Activated CD4-positive, alpha-beta T cell treated with anti-CD3 and anti-CD28 coated beads, Interleukin-2, amount 10 ng/mL, durations not matched to agents 7 days and 5 days (primary cell): ENCODE measurements at regions not wholly inside any gene's neighbourhood (a gene's known extent, or its start where the extent isn't known, plus 50 kb on each side); places are given as distances from the start of the nearest gene placed in this dataset.

ENCODE experiments used
- CTCF ChIA-PET: fragments of 350-600 bp; sonication (Branson Sonifier 250); formaldehyde crosslinking; loops from one replicate; lab custom pipeline; 2021; ENCODE audit warnings: antibody characterized with exemption; lab: Charles Lee
- POLR2A ChIA-PET: fragments of 350-600 bp; sonication (Branson Sonifier 250); formaldehyde crosslinking; loops from one replicate; lab custom pipeline; 2021; ENCODE audit warnings: antibody characterized with exemption; lab: Charles Lee
- DNase-seq: peaks from one replicate; pipeline ENCODE4 v3.0.0-alpha.2; 2020
- H3K27ac Mint-ChIP-seq: one replicate; pipeline ENCODE4 v1.8.0; 2021; ENCODE audit warnings: mild to moderate bottlenecking, moderate library complexity, mixed read lengths
- H3K27me3 Mint-ChIP-seq: one replicate; pipeline ENCODE4 v1.8.0; 2021; ENCODE audit warnings: mixed read lengths
- H3K36me3 Mint-ChIP-seq: one replicate; pipeline ENCODE4 v1.8.0; 2021; ENCODE audit warnings: low read depth, mixed read lengths
- H3K4me1 Mint-ChIP-seq: one replicate; pipeline ENCODE4 v1.8.0; 2021; ENCODE audit warnings: mixed read lengths
- H3K4me3 Mint-ChIP-seq: one replicate; pipeline ENCODE4 v1.8.0; 2021; ENCODE audit warnings: mild to moderate bottlenecking, moderate library complexity, mixed read lengths
- H3K9me3 Mint-ChIP-seq: one replicate; pipeline ENCODE4 v1.8.0; 2021; ENCODE audit warnings: mixed read lengths

DNA sequence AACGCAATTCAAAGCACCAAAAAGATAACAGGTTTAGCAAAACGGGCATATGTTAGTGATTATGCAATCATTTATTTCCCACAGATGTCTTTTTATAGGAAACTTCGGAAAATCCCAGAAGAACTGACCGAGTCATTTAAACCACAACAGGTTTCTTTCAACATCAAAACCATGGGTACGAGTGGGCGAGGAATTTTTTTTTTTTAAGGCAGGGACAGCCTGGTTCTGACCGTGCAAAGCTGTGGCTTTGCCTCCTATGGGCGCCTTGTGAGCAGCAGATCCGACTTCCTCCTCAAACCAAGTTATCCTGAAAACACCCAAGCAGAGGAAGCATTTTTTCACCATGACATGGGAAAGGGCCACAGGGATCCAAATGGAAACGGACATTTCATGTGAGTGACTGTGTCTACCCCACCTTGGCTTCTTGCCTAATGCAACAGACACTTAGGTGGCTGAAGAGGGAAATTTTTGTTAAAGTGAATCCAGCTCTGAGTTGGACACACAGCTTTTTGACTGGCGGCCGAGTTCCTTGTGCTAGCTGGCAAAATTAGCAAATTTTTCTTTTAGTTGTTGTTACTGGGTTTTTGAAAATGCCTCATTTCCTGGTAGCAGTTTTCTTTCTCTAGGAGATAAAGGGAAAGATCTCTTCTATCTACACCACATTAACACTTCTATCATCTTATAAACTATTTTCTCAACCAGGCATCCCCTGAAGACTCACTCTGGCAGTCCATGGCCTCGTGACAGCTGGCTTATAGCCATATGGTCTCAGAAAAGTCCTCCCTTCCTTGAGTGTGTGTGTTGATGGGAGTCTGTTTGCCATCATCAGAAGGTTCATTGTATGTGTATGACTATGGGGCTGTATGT, 487.4 kb upstream of the ZEB2 start:
- Mint-ChIP-seq H3K9me3 (no peaks in the 10 kb centered on the region), H3K4me3 (no peak overlapping the region), H3K27ac (no peak overlapping the region), H3K36me3 (no peaks in the 10 kb centered on the region), H3K27me3 (no peaks in the 10 kb centered on the region), H3K4me1 (no peaks in the 10 kb centered on the region)
- DNase-seq: no peak
- CTCF ChIA-PET: no interaction called here
- POLR2A ChIA-PET: no interaction called here

- Mint-ChIP-seq H3K9me3 (no peaks in the 10 kb centered on the region), H3K4me1 (no peaks in the 10 kb centered on the region), H3K4me3 (no peak overlapping the region), H3K27ac (no peak overlapping the region), H3K27me3 (no peaks in the 10 kb centered on the region), H3K36me3 (no peaks in the 10 kb centered on the region)
- ChIA-PET CTCF (no interaction called here), POLR2A (no interaction called here)
- DNase-seq: no peak
These were observed 482.7 kb upstream of the ZEB2 start for GRCh38 chr2:145002624-145003023.

DNA sequence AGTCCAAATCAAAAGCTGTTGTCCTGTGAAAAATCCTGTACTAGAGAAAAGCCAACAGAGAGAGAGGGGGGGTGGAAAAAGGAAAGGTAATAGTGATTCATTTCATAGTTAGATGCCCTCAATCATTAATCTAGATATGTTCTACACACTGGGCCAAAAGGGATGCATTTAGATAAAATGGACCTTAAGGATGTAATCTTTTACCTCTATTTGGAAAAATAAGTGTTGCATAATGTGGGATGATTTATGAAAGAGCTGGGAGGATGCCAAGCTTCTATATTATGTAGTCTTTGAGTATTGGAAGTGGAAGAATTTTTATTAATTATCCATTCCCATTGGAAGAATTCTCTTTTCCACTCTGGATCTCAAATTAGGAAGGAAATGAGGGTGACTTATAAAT, 480.5 kb upstream of the ZEB2 start:
- Mint-ChIP-seq H3K27me3 (no peaks in the 10 kb centered on the region), H3K4me1 (no peaks in the 10 kb centered on the region), H3K36me3 (no peaks in the 10 kb centered on the region), H3K4me3 (no peak overlapping the region), H3K9me3 (no peaks in the 10 kb centered on the region), H3K27ac (no peak overlapping the region)
- ChIA-PET CTCF (interaction anchor here (1.4 kb wide), 1 partner anchor 20 kb away, joined by 4 read pairs; no protein-coding TSS in a partner anchor), POLR2A (no interaction called here)
- DNase-seq: no peak

DNA sequence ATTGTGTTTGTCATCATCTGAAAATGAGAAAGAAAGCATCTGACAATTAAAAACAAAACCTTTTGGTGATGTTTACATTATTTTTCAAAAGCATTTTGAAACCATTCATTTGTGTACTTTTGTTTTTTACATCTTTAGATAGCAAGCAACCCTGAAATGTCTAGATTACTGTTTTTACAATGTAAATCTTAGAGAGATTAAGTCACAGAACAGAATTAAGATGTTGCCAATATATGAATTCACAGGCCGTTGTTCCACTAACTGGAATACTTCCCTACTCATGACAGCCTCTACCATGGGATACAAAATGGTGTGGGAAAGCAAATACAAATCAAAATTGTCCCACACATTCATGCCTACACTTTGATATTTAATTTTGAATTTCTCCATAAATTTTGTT, 480.0 kb upstream of the ZEB2 start:
- Mint-ChIP-seq H3K9me3 (no peaks in the 10 kb centered on the region), H3K4me3 (no peak overlapping the region), H3K27ac (no peak overlapping the region), H3K27me3 (no peaks in the 10 kb centered on the region), H3K36me3 (no peaks in the 10 kb centered on the region), H3K4me1 (no peaks in the 10 kb centered on the region)
- DNase-seq: no peak
- ChIA-PET CTCF (interaction anchor here (1.4 kb wide), 1 partner anchor 19 kb away, joined by 4 read pairs; no protein-coding TSS in a partner anchor), POLR2A (no interaction called here)

- Mint-ChIP-seq H3K4me3 (no peak overlapping the region), H3K27ac (no peak overlapping the region), H3K4me1 (no peaks in the 10 kb centered on the region), H3K27me3 (no peaks in the 10 kb centered on the region), H3K9me3 (no peaks in the 10 kb centered on the region), H3K36me3 (no peaks in the 10 kb centered on the region)
- ChIA-PET CTCF (interaction anchor here (1.4 kb wide), 1 partner anchor 18 kb away, joined by 4 read pairs; no protein-coding TSS in a partner anchor), POLR2A (no interaction called here)
- no peak for DNase-seq
These were observed 479.4 kb upstream of the ZEB2 start for GRCh38 chr2:144999071-144999875.

- DNase-seq: no peak
- ChIA-PET CTCF (no interaction called here), POLR2A (no interaction called here)
- H3K36me3 Mint-ChIP-seq: no peaks in the 10 kb centered on the region
- H3K27ac Mint-ChIP-seq: no peak overlapping the region
- no peak overlapping the region for H3K4me3 Mint-ChIP-seq
- no peaks in the 10 kb centered on the region for H3K9me3 Mint-ChIP-seq
- no peaks in the 10 kb centered on the region for H3K27me3 Mint-ChIP-seq
- no peaks in the 10 kb centered on the region for H3K4me1 Mint-ChIP-seq
These were observed 478.5 kb upstream of the ZEB2 start for GRCh38 chr2:144998435-144998834.

- ChIA-PET CTCF (no interaction called here), POLR2A (no interaction called here)
- Mint-ChIP-seq H3K36me3 (no peaks in the 10 kb centered on the region), H3K4me3 (no peak overlapping the region), H3K27me3 (no peaks in the 10 kb centered on the region), H3K4me1 (no peaks in the 10 kb centered on the region), H3K27ac (no peak overlapping the region), H3K9me3 (no peaks in the 10 kb centered on the region)
- no peak for DNase-seq
These were observed 476.4 kb upstream of the ZEB2 start for GRCh38 chr2:144996225-144996795.

DNA sequence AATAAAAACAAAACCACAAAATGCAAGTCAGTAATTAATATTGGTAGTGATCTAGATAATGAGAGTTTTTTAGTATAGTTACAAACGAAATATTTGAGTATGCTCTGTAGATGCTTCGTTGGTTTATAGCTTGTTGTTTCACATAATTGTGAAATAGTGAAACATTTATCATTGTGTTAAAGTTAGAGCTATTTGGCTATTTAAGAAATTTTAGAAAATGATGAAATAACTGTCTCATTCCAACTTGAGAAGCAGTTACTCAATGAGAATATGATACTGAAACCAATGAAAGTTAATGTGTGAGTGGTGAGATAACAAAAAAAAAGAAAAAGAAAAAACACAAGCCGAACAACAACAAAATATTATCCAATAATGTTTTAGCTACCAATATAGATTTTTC, 475.6 kb upstream of the ZEB2 start:
- ChIA-PET POLR2A (no interaction called here), CTCF (no interaction called here)
- no peak overlapping the region for H3K27ac Mint-ChIP-seq
- no peaks in the 10 kb centered on the region for H3K27me3 Mint-ChIP-seq
- H3K4me1 Mint-ChIP-seq: no peaks in the 10 kb centered on the region
- no peak for DNase-seq
- no peaks in the 10 kb centered on the region for H3K36me3 Mint-ChIP-seq
- no peaks in the 10 kb centered on the region for H3K9me3 Mint-ChIP-seq
- H3K4me3 Mint-ChIP-seq: no peak overlapping the region

- POLR2A ChIA-PET: no interaction called here
- no peaks in the 10 kb centered on the region for H3K27me3 Mint-ChIP-seq
- no peak overlapping the region for H3K4me3 Mint-ChIP-seq
- DNase-seq: no peak
- H3K9me3 Mint-ChIP-seq: no peaks in the 10 kb centered on the region
- H3K4me1 Mint-ChIP-seq: no peaks in the 10 kb centered on the region
- H3K36me3 Mint-ChIP-seq: no peaks in the 10 kb centered on the region
- CTCF ChIA-PET: interaction anchor here (0.7 kb wide), 1 partner anchor 523 kb away, joined by 3 read pairs; no protein-coding TSS in a partner anchor
- no peak overlapping the region for H3K27ac Mint-ChIP-seq
These were observed 470.7 kb upstream of the ZEB2 start for GRCh38 chr2:144990661-144991060.

GRCh38 chr2:144989579-144990270, 469.8 kb upstream of the ZEB2 start:
- H3K36me3 Mint-ChIP-seq: no peaks in the 10 kb centered on the region
- DNase-seq: no peak
- H3K4me1 Mint-ChIP-seq: no peaks in the 10 kb centered on the region
- POLR2A ChIA-PET: no interaction called here
- no peak overlapping the region for H3K4me3 Mint-ChIP-seq
- CTCF ChIA-PET: interaction anchor here (0.6 kb wide), 1 partner anchor 1007 kb away, joined by 3 read pairs; no protein-coding TSS in a partner anchor
- no peak overlapping the region for H3K27ac Mint-ChIP-seq
- H3K9me3 Mint-ChIP-seq: no peaks in the 10 kb centered on the region
- no peaks in the 10 kb centered on the region for H3K27me3 Mint-ChIP-seq

DNA sequence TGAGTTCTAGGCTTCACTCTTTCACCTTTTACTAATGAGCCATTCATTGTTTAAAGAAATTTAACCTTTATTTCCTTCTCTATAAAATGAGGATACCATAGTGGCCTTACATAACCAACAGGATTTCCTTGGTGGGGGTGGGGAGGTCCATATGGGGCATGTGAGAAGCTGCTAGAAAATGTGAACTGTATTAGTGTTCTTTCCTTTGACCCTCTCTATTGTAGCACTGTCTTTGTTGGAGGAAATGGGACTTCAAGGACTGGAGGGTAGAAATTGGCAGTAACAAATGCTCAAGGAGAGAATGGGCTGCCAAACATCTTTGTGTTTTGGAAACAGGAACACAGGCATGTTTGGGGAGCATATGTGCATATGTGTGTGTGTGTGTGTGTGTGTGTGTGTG, 468.7 kb upstream of the ZEB2 start:
- no peaks in the 10 kb centered on the region for H3K36me3 Mint-ChIP-seq
- no peaks in the 10 kb centered on the region for H3K27me3 Mint-ChIP-seq
- ChIA-PET CTCF (no interaction called here), POLR2A (no interaction called here)
- H3K9me3 Mint-ChIP-seq: no peaks in the 10 kb centered on the region
- no peak overlapping the region for H3K27ac Mint-ChIP-seq
- no peak overlapping the region for H3K4me3 Mint-ChIP-seq
- H3K4me1 Mint-ChIP-seq: no peaks in the 10 kb centered on the region
- no peak for DNase-seq

DNA sequence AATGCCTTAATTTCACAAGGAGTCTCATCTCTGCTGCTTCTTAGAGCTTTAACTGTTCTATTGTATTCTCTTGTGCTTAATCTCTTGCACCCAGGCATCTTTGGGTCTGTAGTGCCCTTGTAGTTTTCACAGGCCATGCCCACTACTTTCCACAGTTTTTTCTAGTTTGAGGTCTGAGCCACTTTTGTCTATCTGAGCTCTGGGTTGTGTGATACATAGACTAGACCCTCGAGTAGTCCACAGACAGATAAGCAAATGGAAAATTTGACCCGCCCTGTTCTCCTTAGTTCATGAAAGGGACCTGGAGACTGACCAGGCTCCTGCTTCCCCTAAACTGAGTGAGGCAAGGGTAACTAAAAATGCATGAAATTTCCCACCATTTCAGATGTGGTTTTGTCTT, 466.8 kb upstream of the ZEB2 start:
- H3K9me3 Mint-ChIP-seq: no peaks in the 10 kb centered on the region
- no peak overlapping the region for H3K4me3 Mint-ChIP-seq
- no peaks in the 10 kb centered on the region for H3K27me3 Mint-ChIP-seq
- H3K36me3 Mint-ChIP-seq: no peaks in the 10 kb centered on the region
- ChIA-PET CTCF (no interaction called here), POLR2A (no interaction called here)
- no peak for DNase-seq
- H3K4me1 Mint-ChIP-seq: no peaks in the 10 kb centered on the region
- H3K27ac Mint-ChIP-seq: no peak overlapping the region
